HG02571 (cell line): ENCODE measurements at regions not wholly inside any gene's neighbourhood (a gene's known extent, or its start where the extent isn't known, plus 50 kb on each side); places are given as distances from the start of the nearest gene placed in this dataset.
"Not testable (repeated sequence)": the region's sequence is repeated elsewhere in the genome, so short reads cannot be mapped to it uniquely, and the experiment has no call there.

Source experiments
- ATAC-seq: cut with Tn5 transposase; IDR thresholded peaks from one replicate; pipeline ENCODE4 v1.9.1; 2021; ENCODE audit warnings: mild to moderate bottlenecking, moderate library complexity; ENCODE audit not compliant: unreplicated experiment

- no peak for ATAC-seq
Measured at GRCh38 chr14:54010981-54011380, 54.4 kb upstream of the BMP4 start.

- ATAC-seq: no peak
Measured at GRCh38 chr14:54023027-54023426, 66.4 kb upstream of the BMP4 start.

- ATAC-seq: no peak
Measured at GRCh38 chr14:54025661-54026060, 69.0 kb upstream of the BMP4 start.

- no peak for ATAC-seq
Measured at GRCh38 chr14:54026671-54027070, 70.0 kb upstream of the BMP4 start.

GRCh38 chr14:54030996-54031395 lies 74.4 kb upstream of the BMP4 start:
- ATAC-seq: not testable (repeated sequence)

- not testable (repeated sequence) for ATAC-seq
Measured at GRCh38 chr14:54033285-54033684, 76.7 kb upstream of the BMP4 start.

- ATAC-seq: no peak
Measured at GRCh38 chr14:54038724-54039123, 82.1 kb upstream of the BMP4 start.

- no peak for ATAC-seq
Measured at GRCh38 chr14:54039311-54039710, 82.7 kb upstream of the BMP4 start.

GRCh38 chr14:54040846-54041245 lies 84.2 kb upstream of the BMP4 start:
- no peak for ATAC-seq

GRCh38 chr14:54046250-54046649 lies 89.6 kb upstream of the BMP4 start:
- no peak for ATAC-seq

- ATAC-seq: no peak
Measured at GRCh38 chr14:54047645-54048308, 91.2 kb upstream of the BMP4 start.

- no peak for ATAC-seq
Measured at GRCh38 chr14:54048311-54048710, 91.7 kb upstream of the BMP4 start.

GRCh38 chr14:54048736-54049135 lies 92.1 kb upstream of the BMP4 start:
- ATAC-seq: no peak

GRCh38 chr14:54050759-54051158 lies 94.1 kb upstream of the BMP4 start:
- ATAC-seq: no peak

GRCh38 chr14:54052696-54053385 lies 96.2 kb upstream of the BMP4 start:
- ATAC-seq: no peak

- no peak for ATAC-seq
Measured at GRCh38 chr14:54053386-54053745, 96.7 kb upstream of the BMP4 start.

GRCh38 chr14:54058505-54058904 lies 101.9 kb upstream of the BMP4 start:
- ATAC-seq: no peak

- no peak for ATAC-seq
Measured at GRCh38 chr14:54083549-54084239, 127.1 kb upstream of the BMP4 start.

GRCh38 chr14:54085232-54085761 lies 128.7 kb upstream of the BMP4 start:
- ATAC-seq: no peak

GRCh38 chr14:54085841-54086240 lies 129.2 kb upstream of the BMP4 start:
- no peak for ATAC-seq

GRCh38 chr14:54086767-54087166 lies 130.1 kb upstream of the BMP4 start:
- ATAC-seq: no peak

- no peak for ATAC-seq
Measured at GRCh38 chr14:54087376-54087775, 130.8 kb upstream of the BMP4 start.
